ENCODE measurements at regions not wholly inside any gene's neighbourhood (a gene's known extent, or its start where the extent isn't known, plus 50 kb on each side); places are given as distances from the start of the nearest gene placed in this dataset.
"Not testable (repeated sequence)": the region's sequence is repeated elsewhere in the genome, so short reads cannot be mapped to it uniquely, and the experiment has no call there.

DNA sequence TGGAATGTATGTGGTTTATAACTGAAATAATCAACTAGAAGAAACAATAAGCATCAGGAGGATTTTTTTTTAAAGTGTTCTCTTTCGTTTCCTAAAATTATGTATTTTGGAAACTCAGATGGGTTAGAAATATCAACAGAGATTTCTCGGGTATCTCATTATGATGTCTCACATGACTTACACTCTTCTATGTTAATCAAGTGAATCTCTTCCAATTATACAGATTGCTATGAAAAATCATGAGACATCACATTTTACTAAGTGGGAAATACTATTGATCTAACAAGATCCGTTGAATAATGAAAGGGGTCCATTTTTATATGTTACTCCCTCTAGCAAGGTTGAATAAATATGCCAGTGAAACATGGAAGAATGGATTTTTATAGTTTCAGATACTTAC lies 54.7 kb upstream of the NRIP1 start:
- FAIRE-seq: no peak

DNA sequence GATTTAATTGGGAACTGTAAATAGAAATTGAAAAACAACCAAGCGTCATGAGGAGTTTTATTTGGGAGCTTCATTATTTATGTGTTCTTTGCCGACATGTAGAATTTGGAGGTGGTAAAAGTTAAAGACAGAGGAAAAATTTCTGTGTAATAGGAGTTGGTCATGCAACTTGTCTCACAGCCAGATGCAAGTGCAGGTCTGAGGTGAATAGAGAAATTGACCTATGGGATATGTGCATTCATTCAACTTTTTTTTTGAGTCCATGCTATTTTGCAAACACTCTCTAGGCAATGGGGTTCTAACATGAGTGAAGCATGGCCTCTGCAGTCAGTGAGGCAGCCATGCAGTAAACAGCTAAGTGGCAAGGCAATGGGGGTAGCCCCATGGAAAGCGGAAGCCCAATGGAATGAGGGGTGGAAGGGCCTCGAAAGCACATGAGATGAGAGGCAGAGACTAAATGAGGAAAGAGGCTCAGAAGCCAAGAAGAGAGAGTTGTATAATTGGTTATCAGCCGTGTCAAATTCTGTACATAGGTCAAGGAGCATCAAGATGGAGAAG lies 56.4 kb upstream of the NRIP1 start:
- FAIRE-seq: no peak

DNA sequence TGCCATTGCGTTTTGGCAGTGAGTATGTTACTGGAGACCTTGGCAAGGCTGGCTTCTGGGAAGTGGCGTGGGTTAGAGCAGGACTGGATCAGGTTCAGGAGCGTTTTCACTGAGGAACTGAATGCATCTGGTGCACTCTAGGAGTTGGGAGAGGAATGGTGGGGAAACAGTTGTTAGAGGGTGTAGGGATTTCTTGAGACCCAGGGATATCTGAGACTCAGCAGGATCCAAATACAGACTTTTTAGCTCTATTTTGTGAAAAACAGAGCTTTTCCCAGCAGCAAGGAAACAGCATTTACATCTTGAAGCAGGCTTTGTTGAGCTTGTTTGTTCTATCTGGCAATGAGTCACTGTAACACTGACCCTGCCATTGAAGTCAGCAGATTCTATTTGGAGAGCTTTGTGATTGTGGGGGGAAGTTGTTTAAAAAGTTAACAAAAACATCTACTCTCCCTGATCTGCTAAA lies 56.9 kb upstream of the NRIP1 start:
- FAIRE-seq: no peak

DNA sequence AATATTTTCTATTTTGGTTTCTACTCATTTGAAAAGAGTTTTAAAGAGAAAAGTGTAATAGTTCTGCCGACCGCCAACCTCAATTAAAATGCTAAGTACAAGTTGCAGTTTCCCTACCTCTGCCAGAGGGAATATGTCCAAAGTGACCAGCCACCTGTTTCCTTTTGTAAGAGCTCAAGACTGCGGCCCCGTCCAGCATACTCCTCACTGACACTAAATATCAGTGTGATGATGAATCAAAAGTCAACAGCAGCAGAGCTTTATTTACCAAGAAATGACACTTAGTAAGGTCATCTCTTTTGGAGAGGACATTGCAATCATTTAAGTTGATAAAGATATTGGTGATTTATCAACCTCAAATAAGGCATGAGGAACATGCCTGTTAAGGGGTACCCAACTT lies 57.4 kb upstream of the NRIP1 start:
- no peak for FAIRE-seq

DNA sequence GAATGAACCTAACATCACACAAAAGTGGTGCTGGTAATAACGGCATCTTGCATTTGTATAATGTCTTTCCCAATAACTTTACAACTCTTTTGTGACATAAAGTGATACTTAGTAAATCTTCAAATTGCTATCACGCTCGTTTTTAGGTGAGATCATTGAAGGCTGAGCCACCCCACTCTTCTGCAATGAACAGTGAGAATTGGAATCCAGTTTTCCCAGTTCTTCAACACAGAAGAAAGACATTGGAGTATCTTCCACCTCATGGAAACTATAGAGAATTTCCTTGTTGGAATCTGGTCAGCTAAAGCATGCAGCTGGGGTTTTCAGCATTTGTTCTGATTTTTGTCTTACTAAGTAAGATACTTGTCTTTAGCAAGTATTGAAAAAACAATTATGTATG lies 59.9 kb upstream of the NRIP1 start:
- no peak for FAIRE-seq

DNA sequence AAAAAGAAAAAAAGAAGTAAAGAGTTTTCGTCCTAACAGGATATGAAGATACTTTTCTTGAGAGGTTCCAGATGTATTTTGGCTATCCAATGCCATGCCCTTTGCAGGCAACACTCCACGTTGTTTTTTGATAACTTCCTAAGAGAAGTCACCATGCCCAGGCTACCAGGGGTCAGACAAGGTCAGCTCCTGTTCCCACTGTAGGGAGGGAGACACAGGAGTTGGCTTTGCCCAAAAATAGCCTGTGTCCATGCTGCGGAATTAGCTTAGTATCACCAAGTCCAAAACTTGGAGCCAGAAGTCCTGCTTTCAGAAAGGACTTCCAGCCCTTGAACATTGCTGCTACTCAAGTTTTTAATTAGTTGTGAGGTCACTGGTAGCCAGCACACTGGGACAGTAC lies 62.1 kb upstream of the NRIP1 start:
- no peak for FAIRE-seq

DNA sequence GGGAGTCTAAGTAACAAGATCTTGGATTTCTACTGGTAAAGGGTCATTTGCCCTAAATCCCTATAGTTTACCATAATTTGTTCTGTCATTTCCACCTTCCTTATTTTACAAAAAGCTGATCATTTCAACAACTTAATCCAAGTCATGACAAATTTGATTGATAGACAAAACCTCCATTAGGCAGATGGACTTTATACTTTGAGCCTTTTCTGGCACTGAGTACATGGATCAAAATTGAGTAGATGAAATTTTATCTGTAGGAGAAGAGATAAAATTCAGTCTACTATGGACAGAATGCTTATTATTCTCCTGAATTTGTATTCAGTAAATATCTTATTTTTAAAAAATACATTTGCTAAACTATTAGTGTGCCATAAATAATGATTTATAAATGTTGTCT lies 62.6 kb upstream of the NRIP1 start:
- FAIRE-seq: no peak

DNA sequence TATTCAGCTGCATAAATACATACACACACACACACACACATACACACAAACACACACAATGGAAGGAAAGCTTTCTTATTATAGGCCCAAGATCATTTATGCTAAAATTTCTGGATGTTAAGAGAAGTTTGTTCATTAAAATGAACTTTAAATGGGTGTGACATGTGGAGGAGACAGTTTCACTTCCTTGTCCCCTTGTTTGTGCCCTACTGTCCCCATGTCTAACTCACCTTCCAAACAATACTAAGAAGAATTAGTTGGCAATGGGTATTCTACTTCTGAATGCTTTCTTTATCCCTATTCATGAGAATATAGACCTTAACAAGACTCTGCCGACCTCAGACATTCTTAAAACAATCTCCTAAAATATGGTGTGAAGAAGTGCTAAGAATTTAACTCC lies 63.5 kb upstream of the NRIP1 start:
- no peak for FAIRE-seq

DNA sequence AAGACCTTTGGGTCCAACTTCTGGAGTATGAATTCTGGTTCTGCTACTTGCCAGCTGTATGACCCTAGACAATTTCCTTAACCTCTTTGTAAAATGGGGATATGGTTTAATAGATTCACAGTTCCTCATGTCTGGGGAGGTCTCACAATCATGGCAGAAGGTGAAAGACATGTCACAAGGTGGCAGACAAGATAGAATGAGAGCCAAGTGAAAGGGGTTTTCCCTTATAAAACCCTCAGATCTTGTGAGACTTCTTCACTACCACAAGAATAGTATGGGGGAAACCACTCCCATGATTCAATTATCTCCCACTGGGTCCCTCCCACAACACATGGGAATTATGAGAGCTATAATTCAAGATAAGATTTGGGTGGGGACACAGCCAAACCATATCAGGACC lies 63.9 kb upstream of the NRIP1 start:
- not testable (repeated sequence) for FAIRE-seq

DNA sequence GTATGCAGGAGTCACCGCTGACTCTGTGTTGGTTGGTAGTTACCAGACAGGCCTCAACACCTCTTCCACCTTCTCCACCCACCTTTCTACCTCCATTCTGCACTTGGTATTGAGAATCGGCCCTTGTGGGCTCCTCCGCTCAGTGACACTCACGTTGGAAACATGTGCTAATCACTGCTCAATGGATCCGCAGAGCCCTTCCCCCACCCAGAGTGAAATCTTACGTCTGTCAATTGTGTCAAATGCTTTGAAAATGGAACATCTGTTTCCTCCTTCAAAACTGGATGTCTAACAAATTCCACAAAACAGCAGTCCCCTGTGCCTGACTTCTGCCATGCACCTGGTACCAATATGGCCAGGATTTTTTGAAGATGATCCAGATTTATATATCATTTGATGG lies 65.5 kb upstream of the NRIP1 start:
- FAIRE-seq: no peak

DNA sequence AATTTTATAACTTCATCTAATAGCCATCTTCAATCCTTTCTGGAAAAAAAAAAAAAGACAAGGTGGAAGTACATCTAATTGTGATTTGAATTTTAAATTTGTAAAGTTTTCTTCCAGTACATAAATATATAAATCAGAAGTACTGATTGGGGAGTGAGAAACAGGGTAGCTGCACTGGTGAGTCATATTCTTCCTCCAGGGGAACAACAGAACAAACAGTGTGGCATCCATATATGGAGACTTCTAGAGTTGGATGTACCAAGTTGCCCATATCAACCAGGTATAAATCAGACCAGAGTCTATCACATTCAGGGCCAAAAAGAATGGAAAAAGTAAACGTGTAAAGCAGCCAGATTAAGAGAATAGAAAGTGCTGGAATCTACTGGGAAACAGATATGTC lies 66.0 kb upstream of the NRIP1 start:
- no peak for FAIRE-seq

DNA sequence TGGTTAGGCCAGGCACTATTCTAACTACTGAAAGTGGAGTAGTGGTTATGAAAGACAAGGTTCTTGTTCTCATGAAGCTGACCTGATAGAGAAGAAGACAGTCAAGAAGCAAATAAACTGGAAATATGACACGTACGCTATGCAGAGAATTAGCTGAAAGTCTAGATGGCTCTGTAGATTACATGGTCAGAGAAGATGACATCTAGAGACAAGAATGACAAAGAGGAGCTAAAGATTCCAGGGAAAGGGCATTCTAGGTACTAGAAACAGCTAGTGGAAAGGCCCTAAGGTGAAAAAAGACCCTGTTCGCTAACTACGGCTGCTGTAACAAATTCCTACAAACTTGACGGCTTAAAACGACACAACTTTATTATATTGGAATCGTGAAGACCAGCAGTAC lies 68.0 kb upstream of the NRIP1 start:
- no peak for FAIRE-seq

DNA sequence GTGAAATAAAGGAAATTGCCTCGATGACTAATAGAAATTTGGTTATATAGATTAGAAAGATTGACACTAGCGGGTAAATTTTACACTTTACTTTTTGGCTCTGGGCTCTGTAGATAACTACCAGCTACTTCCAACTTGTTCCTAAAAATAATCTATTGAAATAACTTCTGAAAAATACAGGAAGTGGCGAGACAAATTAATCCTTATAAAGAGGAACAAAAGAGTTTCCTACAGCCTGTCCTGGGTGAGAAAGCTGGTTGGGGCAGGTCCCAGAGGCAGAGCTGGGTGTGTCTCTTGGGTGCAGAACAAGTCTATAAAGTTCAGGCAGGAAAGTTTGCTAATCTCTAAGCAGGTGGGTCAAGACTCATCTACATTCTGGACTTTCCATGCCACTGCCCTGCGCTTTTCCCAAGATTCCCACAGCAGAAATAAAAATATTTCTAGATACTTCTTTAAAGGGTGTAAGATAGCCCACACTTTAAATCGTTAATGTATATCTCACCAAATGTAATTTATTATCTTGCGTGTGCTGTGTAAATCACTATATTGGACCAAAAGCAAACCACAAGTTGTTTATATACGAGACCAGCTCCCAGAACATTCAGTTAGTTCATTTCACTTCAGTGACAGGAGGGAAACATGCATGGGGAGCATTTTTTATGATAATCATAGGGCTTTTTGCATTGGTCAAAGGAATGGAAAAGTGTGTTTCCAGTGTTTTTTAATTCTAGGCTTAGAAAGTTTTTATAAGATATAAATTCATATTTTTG lies 70.1 kb upstream of the NRIP1 start:
- no peak for FAIRE-seq

DNA sequence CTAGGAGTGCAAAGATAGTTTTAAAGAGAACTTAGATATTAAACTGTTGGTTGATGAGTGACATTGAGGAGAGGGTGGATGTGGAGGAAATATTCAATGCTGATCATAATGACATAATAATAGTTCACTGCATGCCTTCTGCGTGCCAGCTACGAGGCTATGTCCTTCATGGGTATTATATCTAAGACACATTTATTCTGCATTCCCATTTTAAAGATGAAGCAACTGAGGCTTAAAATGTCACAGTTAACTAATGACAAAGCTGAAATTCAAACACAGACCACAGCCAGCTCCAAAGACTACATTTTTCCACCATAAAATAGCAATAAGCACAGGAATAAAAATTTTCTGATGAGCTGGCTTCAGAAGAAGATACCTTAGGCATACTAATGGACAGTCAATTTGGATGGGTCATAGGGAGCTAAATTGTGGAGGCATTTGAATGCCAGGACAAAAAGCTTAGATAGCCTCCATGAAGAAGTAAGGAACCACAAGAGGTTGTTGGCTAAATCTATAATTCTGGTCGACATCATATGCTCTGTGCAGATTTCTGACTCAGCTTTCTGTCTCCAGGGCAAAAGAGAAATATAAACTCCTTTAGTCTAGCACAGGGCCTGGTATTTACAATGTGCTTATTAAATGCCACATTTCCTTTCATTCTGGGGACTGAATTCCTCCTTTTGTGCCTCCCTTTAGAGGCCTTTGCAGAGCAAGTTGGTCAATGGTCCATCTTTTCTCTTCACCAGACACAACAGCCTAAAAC lies 71.2 kb upstream of the NRIP1 start:
- FAIRE-seq: no peak

DNA sequence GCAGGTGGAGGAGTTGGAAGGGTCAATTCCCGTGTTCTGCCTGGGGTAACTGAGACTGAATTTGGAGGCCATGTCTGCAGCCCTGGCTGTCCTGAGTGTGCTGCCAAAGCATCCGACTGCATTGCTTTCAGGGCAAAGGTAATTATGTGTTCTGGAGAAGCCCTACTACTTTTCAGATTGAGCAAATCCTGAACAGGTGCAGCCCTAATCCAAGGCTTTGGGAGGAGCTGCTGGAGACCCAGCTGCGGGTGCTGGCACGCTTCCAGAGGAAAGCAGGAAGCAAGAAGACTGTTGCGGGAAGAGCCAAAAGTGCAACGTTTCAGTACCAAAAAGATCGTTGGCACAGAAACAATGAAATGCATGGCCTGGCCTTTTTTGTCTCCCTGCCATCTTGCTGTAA lies 73.7 kb upstream of the NRIP1 start:
- FAIRE-seq: no peak

DNA sequence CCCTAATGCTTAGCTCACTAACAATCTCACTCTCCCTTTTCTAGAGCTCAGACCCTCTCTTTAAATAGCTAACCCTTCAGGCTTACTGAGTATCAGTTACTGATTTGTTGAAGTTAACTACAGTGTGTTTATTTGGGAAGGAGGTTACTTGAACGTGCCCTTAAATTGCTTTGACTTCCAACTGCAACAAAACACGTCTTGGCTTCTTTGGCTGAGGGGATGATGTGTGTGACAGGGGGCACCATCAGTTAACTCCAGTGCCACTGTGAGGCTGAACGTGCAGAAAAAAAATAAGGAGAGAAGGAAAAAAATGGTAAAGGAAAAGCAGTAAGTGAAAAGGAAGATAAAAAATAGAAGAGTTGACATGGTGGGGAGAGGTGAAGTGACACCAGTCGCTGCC lies 75.1 kb upstream of the NRIP1 start:
- FAIRE-seq: no peak

DNA sequence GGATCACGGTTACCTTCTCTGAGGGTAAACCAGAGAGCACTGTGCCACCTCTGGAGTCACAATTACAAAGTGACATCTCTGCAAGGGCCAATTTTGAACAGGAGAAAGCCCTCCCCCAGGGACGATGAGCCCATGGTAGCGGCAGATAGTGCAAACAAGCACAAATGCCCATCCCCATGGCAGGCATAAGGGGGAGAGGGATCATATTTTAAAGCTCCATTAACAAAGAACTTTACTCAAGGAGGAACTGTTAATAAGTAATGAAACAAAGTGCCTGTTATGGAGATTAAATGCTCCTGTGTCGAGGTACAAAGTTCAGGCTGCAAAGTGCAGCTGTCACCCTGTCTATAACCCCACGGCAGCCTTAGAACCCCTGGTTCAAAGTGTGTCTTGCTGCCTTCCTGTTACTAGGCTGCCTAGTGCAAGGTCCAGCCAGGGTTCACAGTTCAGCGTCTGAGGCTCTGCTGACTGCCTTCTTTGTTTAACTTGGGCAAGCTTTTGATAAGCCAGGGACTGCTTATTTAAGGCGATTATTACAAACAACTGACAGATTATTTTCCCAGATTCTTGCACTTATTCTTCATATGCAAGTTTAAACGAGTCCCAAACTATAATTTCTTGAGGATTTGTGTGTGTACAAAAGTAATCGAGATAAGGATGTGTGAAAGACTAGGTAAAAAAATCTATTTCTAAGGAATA lies 75.7 kb upstream of the NRIP1 start:
- FAIRE-seq: no peak

DNA sequence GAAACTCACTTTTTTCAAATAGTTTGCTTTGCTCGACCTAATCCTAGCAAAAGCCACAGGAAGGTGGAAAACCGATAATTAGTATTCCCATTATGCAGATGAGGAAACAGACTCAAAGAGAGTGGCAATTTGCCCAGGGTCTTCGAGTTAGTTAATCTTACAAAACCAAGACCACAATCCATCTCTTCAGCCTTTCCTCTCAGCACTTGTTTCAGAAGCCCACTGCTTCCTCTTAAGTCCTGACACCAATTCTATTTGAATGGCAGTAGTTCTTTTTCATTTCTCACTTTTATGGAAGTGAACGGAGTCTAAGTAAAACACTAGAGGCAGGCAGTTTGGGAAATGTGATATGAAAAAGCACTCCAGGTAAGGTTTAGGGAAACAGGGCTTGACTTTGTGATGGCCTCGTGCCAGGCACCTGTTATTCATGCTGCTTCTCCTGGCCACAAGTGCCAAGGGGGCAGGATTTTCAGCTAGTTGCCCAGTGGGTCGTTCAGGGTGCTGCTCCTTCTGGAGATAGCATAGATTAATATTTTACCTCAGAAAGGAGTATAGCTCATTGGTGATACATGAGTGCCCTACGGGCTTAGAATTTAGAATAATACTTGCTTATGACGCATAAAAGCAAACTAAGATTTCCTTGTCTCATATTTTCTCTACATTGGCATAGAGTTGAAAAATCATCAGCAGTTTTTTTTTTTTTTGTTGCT lies 76.6 kb upstream of the NRIP1 start:
- FAIRE-seq: no peak

DNA sequence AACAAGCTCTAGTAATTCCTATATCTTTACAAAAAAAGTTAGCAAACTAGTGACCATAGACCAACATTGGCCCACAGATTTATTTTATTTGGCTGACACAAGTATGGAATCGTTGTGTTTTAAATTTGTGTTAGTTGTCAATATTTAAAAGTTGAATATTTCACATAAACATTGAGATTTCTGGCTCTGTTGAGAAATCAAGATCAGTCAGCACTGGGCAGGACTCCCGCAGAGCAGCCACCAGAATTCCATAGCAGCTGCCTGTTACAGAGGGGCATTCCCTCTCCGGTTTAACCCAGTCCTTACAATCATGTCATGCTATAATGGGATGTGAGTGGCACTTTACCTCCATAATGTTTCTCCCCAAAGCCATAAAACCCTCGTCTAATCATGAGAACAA lies 79.2 kb upstream of the NRIP1 start:
- FAIRE-seq: no peak

DNA sequence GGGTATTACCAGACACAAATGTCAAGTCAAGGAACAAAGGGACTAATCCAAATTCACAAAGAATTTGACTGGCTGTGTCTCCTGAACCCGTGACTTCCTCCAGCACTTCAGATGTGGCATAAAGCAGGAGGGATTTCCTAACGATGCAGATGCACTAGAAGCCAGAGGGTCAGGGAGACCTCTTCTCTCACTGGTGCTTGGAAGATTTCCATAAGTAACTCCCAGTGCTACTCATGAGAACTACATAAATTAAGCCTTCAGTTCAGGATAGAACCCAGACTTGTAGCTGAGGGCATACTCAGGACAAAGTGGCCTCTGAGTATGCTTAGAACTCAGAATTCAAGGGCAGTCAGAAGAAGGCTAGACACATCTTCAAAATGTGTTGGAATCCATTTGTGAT lies 83.6 kb upstream of the NRIP1 start:
- no peak for FAIRE-seq

DNA sequence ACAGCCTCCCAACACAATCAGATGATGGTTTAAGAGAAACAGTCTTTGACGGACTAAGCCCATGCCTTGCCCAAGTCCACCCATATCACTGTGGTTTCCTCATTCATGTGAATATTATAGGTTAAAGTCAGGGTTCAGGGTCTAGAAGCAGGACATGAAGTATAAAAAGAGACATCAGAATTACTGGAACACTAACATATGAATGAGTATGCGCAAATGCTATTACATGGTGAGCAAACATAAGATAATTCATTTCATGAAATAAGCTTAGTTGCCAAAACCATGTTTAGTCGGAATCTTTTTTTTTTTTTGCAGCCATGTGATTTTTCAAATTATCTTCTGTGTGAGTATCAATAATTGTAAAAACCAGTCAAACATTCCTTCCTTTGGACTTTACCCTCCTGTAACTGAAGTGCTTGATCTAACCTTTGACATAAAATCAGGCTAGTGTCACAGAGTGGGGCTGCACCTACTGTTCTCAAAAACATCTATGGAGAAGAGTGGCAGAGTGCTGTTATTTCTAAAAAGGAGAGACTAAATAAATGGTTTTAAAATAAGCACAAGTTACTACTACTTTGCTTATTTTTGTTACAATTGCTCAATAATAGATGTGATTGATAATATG lies 84.9 kb upstream of the NRIP1 start:
- no peak for FAIRE-seq

DNA sequence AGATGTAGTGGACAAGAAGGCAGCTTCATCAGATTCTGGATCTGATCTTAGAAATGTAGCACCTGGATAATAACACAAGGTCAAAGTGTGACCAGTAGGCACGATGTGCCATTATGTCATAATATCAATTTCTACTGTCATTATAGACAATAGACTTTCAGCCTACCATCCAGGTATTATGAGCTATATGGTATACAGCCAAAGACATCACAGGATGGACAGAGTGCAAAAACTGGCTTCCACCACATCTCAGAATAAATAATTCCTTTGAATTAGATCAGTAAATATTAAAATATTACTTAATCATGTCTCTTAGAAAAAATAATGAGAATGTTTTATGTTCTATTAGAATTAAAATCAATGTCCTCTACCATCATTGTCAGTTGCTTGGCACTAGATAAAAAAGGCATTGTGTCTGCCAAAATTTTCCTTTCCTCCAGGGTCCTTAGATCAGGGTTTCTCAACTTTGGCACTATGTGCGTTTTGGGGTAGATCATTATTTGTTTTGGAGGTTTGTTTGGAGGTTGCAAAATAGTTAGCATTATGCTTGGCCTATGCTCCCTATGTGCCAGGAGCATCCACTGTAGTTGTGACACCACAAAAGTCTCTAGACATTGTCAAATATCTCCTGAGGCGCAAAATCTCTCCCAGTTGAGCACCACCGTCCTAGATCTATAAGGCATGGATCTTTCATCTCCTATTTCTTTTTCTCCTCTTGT lies 86.7 kb upstream of the NRIP1 start:
- FAIRE-seq: no peak
